ENCODE measurements at regions not wholly inside any gene's neighbourhood (a gene's known extent, or its start where the extent isn't known, plus 50 kb on each side); places are given as distances from the start of the nearest gene placed in this dataset.

- no peak for TF ChIP-seq RNF2 (IDR thresholded peaks at IDR 0.05; ENCODE audit: borderline replicate concordance, low read depth, low read length, missing control alignments, poor library complexity, severe bottlenecking)
- TF ChIP-seq CBX8 (IDR thresholded peaks at IDR 0.05; ENCODE audit: borderline replicate concordance, low read depth, low read length) = no peak
- TF ChIP-seq HDAC2 (IDR thresholded peaks at IDR 0.05; ENCODE audit: borderline replicate concordance in 1 of 2, low read depth in 2 of 2, low read length in 2 of 2) = no peak
Observed at GRCh38 chr5:143758015-143758414, 53.9 kb upstream of the HMHB1 start (continued).
